ENCODE measurements at regions not wholly inside any gene's neighbourhood (a gene's known extent, or its start where the extent isn't known, plus 50 kb on each side); places are given as distances from the start of the nearest gene placed in this dataset.

GRCh38 chr3:187491371-187491770 is 123.2 kb downstream of the RTP4 start:
- no peaks in the 10 kb centered on the region for H3K79me2 ChIP-seq (ENCODE audit: control insufficient read depth, insufficient read depth, low read length)
- no peaks in the 10 kb centered on the region for H3K9me1 ChIP-seq (replicated peaks; ENCODE audit: control insufficient read depth, extremely low read depth, insufficient read depth, low read length)
- ChIA-PET CTCF (no interaction called here), POLR2A (no interaction called here)
- DNase-seq (ENCODE audit: low read depth, low spot score): no peak
- TF ChIP-seq CTCF (IDR thresholded peaks at IDR 0.05; ENCODE audit: extremely low read depth in 1 of 2, insufficient read depth in 1 of 2, low read depth in 1 of 2, low read length in 2 of 2) (no peak), GATA2 (IDR thresholded peaks at IDR 0.05; ENCODE audit: insufficient read depth, insufficient read length, low read depth, low read length) (no peak), POLR2A (IDR thresholded peaks at IDR 0.05; ENCODE audit: low read depth, low read length) (no peak), EZH2 (IDR thresholded peaks at IDR 0.05; ENCODE audit: borderline replicate concordance, low read depth, low read length, severe bottlenecking) (no peak), MYC (IDR thresholded peaks at IDR 0.05; ENCODE audit: low read depth, low read length) (no peak), FOS (IDR thresholded peaks at IDR 0.05; ENCODE audit: borderline replicate concordance, insufficient read depth, low read length) (no peak), POLR2AphosphoS5 (IDR thresholded peaks at IDR 0.05; ENCODE audit: insufficient read depth, low read depth, low read length) (no peak), MAX (IDR thresholded peaks at IDR 0.05; ENCODE audit: insufficient read depth, insufficient read length) (no peak), JUN (IDR thresholded peaks at IDR 0.05; ENCODE audit: borderline replicate concordance, insufficient read depth, insufficient read length, low read depth) (no peak)
- no peak overlapping the region for H3K4me2 ChIP-seq (ENCODE audit: insufficient read depth, low read length)
- H2AFZ ChIP-seq (ENCODE audit: low read depth, low read length): no peak overlapping the region
- no peak for FAIRE-seq
- dilution Hi-C loops (cut with MboI; ENCODE audit: extremely low pct_ligation_motif_present, low sequenced_read_pairs) (no loop called here), intact Hi-C loops (cut with micrococcal nuclease) (no loop called here)
- H3K27me3 ChIP-seq (ENCODE audit: control insufficient read depth in 2 of 2, insufficient read depth in 2 of 2, low read length in 2 of 2): no peaks in the 10 kb centered on the region
- H3K9me3 ChIP-seq (replicated peaks; ENCODE audit: control insufficient read depth, insufficient read depth, low read length): no peaks in the 10 kb centered on the region
- no TSS peak for BruUV-seq (replicated peaks)
- no peak overlapping the region for H3K9ac ChIP-seq (replicated peaks; ENCODE audit: extremely low read depth, insufficient read depth, low read length)
- no peak overlapping the region for H3K4me3 ChIP-seq (replicated peaks in 1 of 3; ENCODE audit: insufficient read depth in 1 of 3, low read depth in 1 of 3, low read length in 3 of 3)
- no peak overlapping the region for H3K27ac ChIP-seq (ENCODE audit: insufficient read depth, low read depth, low read length)
- H4K20me1 ChIP-seq (replicated peaks; ENCODE audit: control insufficient read depth, extremely low read depth, insufficient read depth, low read length): no peaks in the 10 kb centered on the region
- H3K4me1 ChIP-seq (ENCODE audit: control insufficient read depth, extremely low read depth, insufficient read depth, low read length): no peaks in the 10 kb centered on the region
- no peaks in the 10 kb centered on the region for H3K36me3 ChIP-seq (ENCODE audit: control insufficient read depth in 2 of 2, extremely low read depth in 1 of 2, insufficient read depth in 2 of 2, low read length in 2 of 2)
